HG03432 (cell line): ENCODE measurements at regions not wholly inside any gene's neighbourhood (a gene's known extent, or its start where the extent isn't known, plus 50 kb on each side); places are given as distances from the start of the nearest gene placed in this dataset.

ENCODE experiments used
- ATAC-seq: cut with Tn5 transposase; IDR thresholded peaks from one replicate; pipeline ENCODE4 v1.9.1; 2021; ENCODE audit warnings: mild to moderate bottlenecking, moderate library complexity; ENCODE audit not compliant: unreplicated experiment

- no peak for ATAC-seq
Measured at GRCh38 chr1:71267220-71267619, 186.4 kb upstream of the ZRANB2 start.

GRCh38 chr1:71264039-71264438, 183.2 kb upstream of the ZRANB2 start:
- ATAC-seq: no peak

- no peak for ATAC-seq
Measured at GRCh38 chr1:71262970-71263369, 182.1 kb upstream of the ZRANB2 start.

- ATAC-seq: no peak
Measured at GRCh38 chr1:71252900-71253299, 172.1 kb upstream of the ZRANB2 start.

GRCh38 chr1:71245246-71245645, 164.4 kb upstream of the ZRANB2 start:
- ATAC-seq: peak; percentile 54

- ATAC-seq: no peak
Measured at GRCh38 chr1:71242239-71242638, 161.4 kb upstream of the ZRANB2 start.

- ATAC-seq: no peak
Measured at GRCh38 chr1:71240656-71241055, 159.8 kb upstream of the ZRANB2 start.

GRCh38 chr1:71236503-71236902, 155.7 kb upstream of the ZRANB2 start:
- no peak for ATAC-seq

- no peak for ATAC-seq
Measured at GRCh38 chr1:71233645-71234044, 152.8 kb upstream of the ZRANB2 start.

- no peak for ATAC-seq
Measured at GRCh38 chr1:71232786-71233185, 152.0 kb upstream of the ZRANB2 start.

- ATAC-seq: no peak
Measured at GRCh38 chr1:71232166-71232763, 151.4 kb upstream of the ZRANB2 start.

GRCh38 chr1:71231751-71232150, 150.9 kb upstream of the ZRANB2 start:
- no peak for ATAC-seq

- ATAC-seq: no peak
Measured at GRCh38 chr1:71228742-71229365, 148.0 kb upstream of the ZRANB2 start.

GRCh38 chr1:71228241-71228640, 147.4 kb upstream of the ZRANB2 start:
- no peak for ATAC-seq

- no peak for ATAC-seq
Measured at GRCh38 chr1:71224741-71225377, 144.0 kb upstream of the ZRANB2 start.

GRCh38 chr1:71223641-71224340, 143.0 kb upstream of the ZRANB2 start:
- ATAC-seq: no peak

GRCh38 chr1:71222668-71223067, 141.8 kb upstream of the ZRANB2 start:
- no peak for ATAC-seq

- no peak for ATAC-seq
Measured at GRCh38 chr1:71210718-71211117, 129.9 kb upstream of the ZRANB2 start.

- ATAC-seq: no peak
Measured at GRCh38 chr1:71203241-71203640, 122.4 kb upstream of the ZRANB2 start.

GRCh38 chr1:71200503-71200902, 119.7 kb upstream of the ZRANB2 start:
- ATAC-seq: no peak

GRCh38 chr1:71196685-71197084, 115.8 kb upstream of the ZRANB2 start:
- ATAC-seq: no peak

- no peak for ATAC-seq
Measured at GRCh38 chr1:71193153-71193552, 112.3 kb upstream of the ZRANB2 start.
